GM19324 (cell line): ENCODE measurements at regions not wholly inside any gene's neighbourhood (a gene's known extent, or its start where the extent isn't known, plus 50 kb on each side); places are given as distances from the start of the nearest gene placed in this dataset.
"Not testable (repeated sequence)": the region's sequence is repeated elsewhere in the genome, so short reads cannot be mapped to it uniquely, and the experiment has no call there.

ENCODE experiments used
- ATAC-seq: cut with Tn5 transposase; IDR thresholded peaks from one replicate; pipeline ENCODE4 v1.9.1; 2021; ENCODE audit warnings: mild to moderate bottlenecking, moderate library complexity; ENCODE audit not compliant: unreplicated experiment, low FRiP score

GRCh38 chr3:162884373-162884772 is 1387.8 kb downstream of the OTOL1 start:
- no peak for ATAC-seq

DNA sequence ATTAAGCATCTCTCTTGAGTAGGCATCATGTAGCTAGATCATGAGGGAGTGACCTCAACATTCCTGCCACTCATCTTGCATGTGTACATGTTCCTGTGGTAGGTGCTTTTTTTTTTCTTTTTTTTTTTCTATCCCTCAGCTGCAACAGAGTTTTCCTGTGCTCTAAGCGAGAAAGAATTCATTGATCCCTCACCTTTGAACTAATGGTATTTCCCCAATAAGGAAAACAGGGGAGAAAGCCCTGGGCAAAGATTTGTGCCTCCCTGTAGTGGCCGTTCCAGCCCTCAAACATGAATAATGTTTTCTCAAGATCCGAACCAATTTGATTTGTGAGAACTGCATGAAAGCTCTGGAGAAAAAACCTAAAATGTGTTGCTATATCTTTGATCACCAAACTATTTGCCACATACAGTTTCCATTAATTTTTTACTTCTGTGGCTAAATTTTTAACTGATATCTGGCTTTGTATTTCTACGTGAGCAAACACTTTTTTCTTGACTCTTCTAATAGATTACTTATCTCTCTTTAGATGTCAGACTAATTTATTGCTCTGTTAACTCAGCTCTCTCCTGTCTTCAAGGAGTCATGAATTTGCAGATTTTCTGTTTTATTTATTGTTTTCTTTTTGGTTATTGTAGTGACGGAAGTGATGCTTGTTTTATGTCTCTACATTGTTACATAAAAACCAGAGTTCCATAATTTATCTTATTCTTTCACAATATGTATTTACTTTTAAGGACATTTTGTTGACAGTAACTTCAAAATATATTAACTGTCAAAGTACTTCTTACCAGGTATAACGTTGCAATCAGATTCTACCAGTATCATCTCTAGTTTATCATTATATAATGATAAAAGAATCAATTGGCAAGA is 1396.5 kb downstream of the OTOL1 start:
- no peak for ATAC-seq

DNA sequence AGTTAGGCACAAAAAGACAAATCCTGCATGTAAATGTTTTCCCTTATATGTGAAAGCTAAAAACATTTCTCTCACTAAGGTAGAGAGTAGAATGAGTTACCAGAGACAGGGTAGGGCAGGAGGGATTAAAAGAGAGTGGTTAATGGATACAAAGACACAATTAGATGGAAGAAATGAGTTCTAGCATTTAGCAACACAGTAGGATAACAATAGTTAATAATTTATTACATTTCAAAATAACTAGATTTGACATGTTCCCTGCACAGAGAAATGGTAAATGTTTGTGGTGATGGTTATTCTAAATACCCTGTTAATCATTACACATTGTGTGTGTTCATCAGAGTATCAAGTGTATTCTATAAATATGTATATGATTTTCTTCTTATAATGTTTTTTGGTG is 1400.7 kb downstream of the OTOL1 start:
- ATAC-seq = no peak

GRCh38 chr3:162932503-162932902 is 1435.9 kb downstream of the OTOL1 start:
- ATAC-seq = no peak

DNA sequence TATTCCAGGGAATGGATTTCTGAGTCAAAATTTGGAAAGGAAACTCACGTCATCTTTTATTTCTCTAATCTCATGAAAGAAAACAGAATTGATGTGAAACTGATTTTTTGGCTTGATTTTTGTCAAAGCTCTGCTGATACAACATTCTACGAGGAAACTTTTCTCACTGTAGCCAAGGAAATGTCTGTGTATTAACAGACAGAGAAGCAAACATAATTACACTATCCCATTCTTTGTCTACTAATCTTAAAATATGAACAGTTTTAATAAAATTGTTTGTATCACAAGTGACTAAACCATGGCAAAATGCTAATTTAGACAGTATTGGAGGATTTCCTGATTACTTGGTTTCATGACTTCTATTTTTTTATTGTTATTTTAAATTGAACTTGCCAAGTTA is 1437.0 kb downstream of the OTOL1 start:
- no peak for ATAC-seq

DNA sequence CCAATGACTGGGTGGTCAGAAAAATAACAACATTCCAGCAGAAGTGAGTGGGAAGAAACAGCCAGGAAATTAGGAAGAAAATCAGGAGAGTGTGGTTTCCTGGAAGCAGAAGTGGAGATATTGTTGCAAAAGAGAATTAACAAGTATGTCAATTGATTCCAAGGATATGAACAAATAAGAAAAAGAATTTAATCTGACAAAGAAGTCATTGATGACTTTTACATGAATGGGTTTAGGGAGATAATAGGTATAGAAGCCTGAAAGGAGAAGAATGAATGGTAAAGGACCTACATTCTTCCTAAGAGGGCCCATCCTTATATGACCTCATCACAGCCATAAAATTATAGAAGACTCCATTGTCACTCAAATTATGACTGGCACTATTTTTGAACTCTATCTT is 1440.1 kb downstream of the OTOL1 start:
- no peak for ATAC-seq

DNA sequence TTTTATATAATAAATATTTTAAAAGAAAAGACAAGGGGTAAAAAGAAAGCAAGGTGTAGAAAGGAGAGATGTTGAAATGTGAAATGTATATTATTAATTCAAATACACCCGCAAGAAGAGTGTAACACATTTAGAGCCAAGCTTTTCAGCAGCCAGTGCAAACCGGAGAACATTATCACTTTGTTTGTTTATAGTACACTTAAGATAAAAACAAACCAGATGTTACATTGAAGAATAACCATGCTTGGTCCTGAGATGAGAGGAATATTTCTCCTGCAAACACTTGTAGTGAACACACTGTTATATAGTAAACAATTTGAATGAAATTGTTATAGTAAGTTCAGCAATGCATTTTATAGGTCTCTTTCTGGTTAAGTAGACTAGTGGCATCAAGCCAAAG is 1441.5 kb downstream of the OTOL1 start:
- ATAC-seq = no peak

DNA sequence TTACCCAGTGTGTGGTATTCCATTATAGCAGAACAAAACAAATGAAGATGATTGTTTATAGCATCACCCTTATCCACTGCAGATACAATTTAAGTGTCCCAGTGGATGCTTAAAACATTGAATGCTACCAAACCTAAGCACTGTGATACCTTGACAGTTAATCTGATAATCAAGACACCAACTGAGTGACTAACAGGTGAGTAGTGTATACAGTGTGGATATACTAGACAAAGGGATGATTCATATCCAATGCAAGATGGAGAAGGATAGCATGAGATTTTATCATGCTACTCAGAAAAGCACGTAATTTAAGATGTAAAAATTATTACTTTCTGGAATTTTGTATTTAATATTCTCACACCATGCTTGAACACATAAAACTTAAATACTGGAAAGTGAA is 1449.0 kb downstream of the OTOL1 start:
- ATAC-seq = no peak

DNA sequence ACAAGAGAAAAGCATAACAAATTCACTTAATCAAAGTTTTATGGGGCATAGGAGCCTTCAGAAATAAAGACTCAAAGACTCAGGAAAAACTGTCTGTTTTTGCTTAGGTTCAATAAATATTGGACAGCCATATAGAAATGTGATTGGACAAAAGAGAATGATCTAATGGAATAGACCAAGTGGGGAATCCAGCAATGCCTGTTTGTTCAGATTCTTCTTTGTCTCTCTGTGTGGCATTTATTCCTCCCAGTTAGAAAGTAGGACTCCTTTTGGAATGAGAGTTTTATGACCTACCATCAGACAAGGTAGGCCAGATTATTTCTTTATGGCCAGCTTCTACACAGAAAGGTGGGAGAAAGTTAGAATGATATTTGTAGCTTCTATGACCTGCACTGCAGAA is 1460.1 kb downstream of the OTOL1 start:
- no peak for ATAC-seq

DNA sequence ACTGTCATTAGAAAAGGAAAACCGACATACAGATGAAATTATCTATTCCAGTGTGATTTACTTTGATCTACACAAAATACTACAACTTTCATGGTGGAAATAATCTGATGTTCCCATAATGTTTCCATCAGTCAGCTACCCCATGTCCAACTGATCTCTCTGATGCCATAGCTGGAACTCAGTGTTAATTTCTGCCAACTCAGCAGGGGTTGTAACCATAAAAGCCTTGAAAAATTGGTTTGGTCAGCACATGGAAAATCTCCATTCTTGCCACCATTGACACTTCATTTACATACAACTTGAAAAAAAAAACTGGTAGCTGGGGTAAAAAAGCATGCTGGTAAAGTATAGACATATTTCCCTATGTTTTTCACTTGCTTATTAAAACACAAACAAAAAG is 1463.7 kb downstream of the OTOL1 start:
- no peak for ATAC-seq

DNA sequence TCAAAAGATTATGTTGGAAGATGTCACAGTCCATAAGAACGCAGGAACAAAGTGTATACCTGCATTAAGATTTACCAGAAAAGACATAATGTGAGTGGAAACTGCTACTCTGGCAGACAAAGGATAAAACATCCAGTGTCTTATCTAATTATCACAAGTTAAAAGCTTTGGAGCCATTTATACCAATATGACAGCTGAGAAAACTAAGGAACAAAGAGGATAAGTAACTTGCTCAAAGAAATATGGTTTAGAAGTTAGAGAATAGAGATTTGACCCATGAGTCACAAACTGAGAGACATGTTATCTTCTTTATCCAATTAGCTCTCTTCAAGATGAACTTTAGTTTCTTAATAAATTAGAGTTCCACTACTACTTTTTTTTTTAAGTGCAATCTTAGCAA is 1473.7 kb downstream of the OTOL1 start:
- no peak for ATAC-seq

DNA sequence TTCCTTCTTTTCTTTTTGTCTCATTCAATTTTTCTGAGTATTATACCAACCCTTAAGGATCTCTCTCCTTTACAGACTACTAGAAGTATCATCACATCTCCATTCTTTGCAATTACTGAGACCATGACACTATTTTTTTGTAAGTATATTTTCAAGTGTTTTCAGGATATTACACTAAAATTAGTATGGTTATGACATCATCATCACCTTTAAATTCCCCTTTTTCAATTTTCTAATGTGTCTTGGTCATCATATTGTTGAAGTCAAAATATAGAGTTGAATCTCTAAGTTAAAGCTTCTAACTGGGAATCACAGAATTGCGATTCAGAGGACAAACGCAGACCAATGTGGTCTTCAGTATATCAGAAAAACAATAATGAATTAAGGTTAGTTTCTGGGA is 1475.1 kb downstream of the OTOL1 start:
- ATAC-seq = no peak

GRCh38 chr3:162973428-162973917 is 1476.9 kb downstream of the OTOL1 start:
- ATAC-seq = no peak

DNA sequence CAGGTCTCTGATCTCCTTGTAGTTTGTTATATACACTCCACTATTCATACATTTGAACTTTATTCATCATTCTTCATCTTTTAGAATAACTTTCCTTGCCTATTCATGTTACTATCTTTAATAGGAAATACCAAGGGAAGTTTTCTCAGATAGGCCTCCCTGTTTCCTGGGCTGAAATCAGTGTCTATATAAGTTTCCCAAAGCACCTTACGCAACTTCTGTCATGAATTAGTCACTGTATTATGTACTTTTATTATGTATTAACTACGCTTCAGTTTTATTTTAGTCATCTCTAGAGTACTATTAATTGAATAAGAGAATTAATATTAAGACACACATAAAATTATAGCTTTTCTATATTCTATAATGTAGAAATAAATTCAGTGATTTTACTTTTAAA is 1481.5 kb downstream of the OTOL1 start:
- no peak for ATAC-seq

- no peak for ATAC-seq
Measured at GRCh38 chr3:162984746-162985145, 1488.1 kb downstream of the OTOL1 start.

DNA sequence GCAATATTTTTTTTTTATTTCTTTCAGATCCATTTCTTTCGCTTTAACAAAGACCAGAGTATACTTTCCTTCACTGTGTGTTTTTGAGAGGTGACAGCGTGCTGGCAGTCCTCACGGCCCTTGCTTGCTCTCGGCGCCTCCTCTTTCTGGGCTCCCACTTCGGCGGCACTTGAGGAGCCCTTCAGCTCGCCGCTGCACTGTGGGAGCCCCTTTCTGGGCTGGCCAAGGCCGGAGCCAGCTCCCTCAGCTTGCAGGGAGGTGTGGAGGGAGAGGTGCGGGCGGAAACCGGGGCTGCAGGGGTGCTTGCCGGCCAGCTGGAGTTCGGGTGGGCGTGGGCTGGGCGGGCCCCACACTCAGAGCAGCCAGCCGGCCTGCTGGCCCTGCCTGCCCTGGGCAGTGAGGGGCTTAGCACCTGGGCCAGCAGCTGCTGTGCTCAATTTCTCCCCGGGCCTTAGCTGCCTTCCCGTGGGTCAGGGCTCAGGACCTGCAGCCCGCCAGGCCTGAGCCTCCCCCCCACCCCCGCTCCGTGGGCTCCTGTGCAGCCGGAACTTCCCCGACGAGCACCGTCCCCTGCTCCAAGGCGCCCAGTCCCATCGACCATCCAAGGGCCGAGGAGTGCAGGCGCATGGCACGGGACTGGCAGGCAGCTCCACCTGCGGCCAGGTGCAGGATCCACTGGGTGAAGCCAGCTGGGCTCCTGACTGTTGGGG is 1490.6 kb downstream of the OTOL1 start:
- ATAC-seq = not testable (repeated sequence)

DNA sequence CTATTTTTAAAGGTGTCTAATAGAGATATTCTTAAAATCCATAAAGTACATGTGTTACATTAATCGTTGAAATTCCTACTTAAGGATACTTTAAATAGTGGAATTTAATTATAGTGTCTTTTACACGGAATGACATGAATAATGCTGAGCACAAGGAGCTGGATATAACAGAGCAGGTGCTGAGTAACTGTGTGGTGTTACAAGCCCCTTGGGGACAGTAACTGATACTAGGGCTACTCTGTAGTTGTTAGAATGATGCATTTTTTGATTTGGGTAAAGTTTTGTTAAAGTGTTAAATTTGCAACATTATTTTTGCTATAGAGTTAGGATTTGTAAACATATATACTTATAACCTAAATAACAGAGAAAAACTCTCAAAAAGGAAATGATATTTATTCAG is 1496.1 kb downstream of the OTOL1 start:
- ATAC-seq = no peak

DNA sequence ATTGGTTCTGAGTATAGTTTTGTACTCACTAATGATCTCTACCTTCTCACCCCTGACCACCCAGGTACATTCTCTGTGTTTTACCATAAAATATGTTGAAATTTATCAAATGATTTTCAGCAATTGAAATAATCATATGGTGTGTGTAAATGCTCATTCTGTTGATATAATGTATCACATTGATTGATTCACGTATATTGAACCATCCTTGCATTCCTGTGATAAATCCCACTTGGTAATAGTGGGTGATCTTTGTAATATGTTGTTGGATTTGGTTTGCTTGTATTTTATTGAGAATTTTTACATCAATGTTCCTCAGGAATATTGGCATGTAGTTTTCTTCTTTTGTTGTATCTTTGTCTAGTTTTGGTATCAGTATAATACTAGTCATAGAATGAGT is 1497.6 kb downstream of the OTOL1 start:
- no peak for ATAC-seq

DNA sequence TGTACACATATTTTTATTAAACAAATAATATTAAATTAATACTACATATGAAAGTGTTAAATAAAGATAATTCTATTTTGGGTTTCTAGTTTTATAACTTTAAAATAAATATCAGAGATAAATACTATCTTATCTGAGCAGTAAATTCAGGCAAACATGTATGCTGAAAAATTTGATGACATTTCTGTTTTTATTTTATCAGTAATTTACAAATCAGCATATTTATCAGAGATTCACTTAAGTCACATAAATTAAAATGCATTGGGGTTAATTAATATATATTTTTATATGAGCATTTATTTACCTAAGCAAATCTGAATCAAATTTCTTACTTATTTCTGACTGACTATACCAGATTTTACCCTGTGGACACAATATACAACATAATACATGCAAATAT is 1499.8 kb downstream of the OTOL1 start:
- no peak for ATAC-seq

DNA sequence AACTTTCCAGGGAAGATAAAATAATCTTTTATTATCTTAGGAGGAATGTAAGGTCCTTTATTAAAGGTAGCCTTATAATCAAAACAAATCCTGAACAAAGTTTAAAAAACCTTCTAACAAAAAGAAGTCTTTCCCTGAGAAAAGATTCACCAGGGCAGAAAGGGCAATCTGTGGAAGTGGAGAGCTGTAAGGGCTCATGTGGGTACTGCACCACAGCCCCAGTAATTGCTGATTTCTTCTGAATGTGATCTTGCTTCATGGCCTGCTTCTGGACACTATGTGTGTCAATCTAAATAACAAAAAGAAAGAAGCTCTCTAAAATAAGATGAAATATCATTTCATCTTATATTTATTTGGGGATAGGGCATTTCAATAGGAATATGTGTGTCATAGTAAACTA is 1501.6 kb downstream of the OTOL1 start:
- ATAC-seq = no peak

DNA sequence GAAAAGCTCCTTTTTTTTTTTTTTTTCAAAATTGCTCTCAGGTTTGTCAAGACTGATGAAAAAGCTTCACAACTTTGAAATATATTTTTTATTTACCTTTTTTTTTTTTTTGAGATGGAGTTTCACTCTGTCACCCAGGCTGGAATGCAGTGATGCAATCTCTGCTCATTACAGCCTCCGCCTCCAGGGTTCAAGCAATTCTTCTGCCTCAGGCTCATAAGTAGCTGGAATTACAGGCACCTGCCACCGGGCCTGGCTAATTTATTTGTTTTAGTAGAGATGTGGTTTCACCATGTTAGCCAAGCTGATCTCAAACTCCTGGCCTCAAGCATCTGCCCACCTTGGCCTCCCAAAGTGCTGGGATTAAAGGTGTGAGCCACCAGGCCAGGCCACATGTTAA is 1515.0 kb downstream of the OTOL1 start:
- no peak for ATAC-seq

GRCh38 chr3:163016251-163016650 is 1519.6 kb downstream of the OTOL1 start:
- ATAC-seq = no peak
